ENCODE measurements at regions not wholly inside any gene's neighbourhood (a gene's known extent, or its start where the extent isn't known, plus 50 kb on each side); places are given as distances from the start of the nearest gene placed in this dataset.

DNA sequence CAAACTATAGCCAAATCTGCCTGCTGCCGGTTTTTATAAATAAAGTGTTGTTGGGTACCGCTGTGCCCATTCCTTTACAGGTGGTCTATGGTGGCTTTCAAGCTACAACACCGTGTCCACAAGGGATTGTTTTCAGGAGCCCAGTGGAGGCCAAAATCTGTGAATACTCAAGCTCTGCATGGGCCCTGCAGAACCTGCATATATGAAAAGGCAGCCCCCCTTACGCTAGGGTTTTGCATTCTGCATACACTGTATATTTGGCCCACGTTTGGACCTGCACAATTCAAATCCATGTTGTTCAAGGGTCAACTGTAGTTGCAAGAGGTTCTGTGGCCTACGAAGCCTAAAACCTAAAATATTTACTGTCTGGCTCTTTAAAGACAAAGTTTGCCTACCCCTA is 122.2 kb upstream of the TLE3 start:
- Histone ChIP-seq H2AFZ (no peak overlapping the region), H3K36me3 (replicated peaks; ENCODE audit: insufficient read depth, low read depth) (no peaks in the 10 kb centered on the region), H3K9me3 (ENCODE audit: low read depth) (no peaks in the 10 kb centered on the region), H3K27me3 (no peaks in the 10 kb centered on the region), H3K79me2 (no peaks in the 10 kb centered on the region), H3K27ac (no peak overlapping the region), H3K9me2 (replicated peaks; ENCODE audit: insufficient read depth) (no peaks in the 10 kb centered on the region), H3K4me2 (no peak overlapping the region), H3K4me1 (ENCODE audit: insufficient read depth) (no peaks in the 10 kb centered on the region), H4K20me1 (ENCODE audit: insufficient read depth, poor library complexity, severe bottlenecking) (no peaks in the 10 kb centered on the region), H3K4me3 (no peak overlapping the region)
- DNase-seq (ENCODE audit: low spot score), result no peak
- WGBS (ENCODE audit: low lambda C conversion rate, missing lambda C conversion rate), result 92% methylated on average over 6 of the region's 6 CpGs
- TF ChIP-seq EZH2phosphoT487 (IDR thresholded peaks at IDR 0.05; ENCODE audit: low read depth, severe bottlenecking, unreplicated experiment) (no peak), EZH2 (IDR thresholded peaks at IDR 0.05; ENCODE audit: borderline replicate concordance) (no peak)
- TF ChIP-seq, protein P1, sequence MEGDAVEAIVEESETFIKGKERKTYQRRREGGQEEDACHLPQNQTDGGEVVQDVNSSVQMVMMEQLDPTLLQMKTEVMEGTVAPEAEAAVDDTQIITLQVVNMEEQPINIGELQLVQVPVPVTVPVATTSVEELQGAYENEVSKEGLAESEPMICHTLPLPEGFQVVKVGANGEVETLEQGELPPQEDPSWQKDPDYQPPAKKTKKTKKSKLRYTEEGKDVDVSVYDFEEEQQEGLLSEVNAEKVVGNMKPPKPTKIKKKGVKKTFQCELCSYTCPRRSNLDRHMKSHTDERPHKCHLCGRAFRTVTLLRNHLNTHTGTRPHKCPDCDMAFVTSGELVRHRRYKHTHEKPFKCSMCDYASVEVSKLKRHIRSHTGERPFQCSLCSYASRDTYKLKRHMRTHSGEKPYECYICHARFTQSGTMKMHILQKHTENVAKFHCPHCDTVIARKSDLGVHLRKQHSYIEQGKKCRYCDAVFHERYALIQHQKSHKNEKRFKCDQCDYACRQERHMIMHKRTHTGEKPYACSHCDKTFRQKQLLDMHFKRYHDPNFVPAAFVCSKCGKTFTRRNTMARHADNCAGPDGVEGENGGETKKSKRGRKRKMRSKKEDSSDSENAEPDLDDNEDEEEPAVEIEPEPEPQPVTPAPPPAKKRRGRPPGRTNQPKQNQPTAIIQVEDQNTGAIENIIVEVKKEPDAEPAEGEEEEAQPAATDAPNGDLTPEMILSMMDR (IDR thresholded peaks at IDR 0.05; ENCODE audit: poor library complexity), result no peak

GRCh38 chr15:70219256-70219895 is 121.7 kb upstream of the TLE3 start:
- Histone ChIP-seq H3K36me3 (replicated peaks; ENCODE audit: insufficient read depth, low read depth) (no peaks in the 10 kb centered on the region), H3K9me3 (ENCODE audit: low read depth) (no peaks in the 10 kb centered on the region), H3K27ac (no peak overlapping the region), H3K4me2 (no peak overlapping the region), H3K4me1 (ENCODE audit: insufficient read depth) (no peaks in the 10 kb centered on the region), H3K4me3 (no peak overlapping the region), H2AFZ (no peak overlapping the region), H3K9me2 (replicated peaks; ENCODE audit: insufficient read depth) (no peaks in the 10 kb centered on the region), H3K27me3 (no peaks in the 10 kb centered on the region), H4K20me1 (ENCODE audit: insufficient read depth, poor library complexity, severe bottlenecking) (no peaks in the 10 kb centered on the region), H3K79me2 (no peaks in the 10 kb centered on the region)
- TF ChIP-seq, protein P1 (IDR thresholded peaks at IDR 0.05; ENCODE audit: poor library complexity), result no peak
- TF ChIP-seq EZH2 (IDR thresholded peaks at IDR 0.05; ENCODE audit: borderline replicate concordance), result no peak
- TF ChIP-seq EZH2phosphoT487 (IDR thresholded peaks at IDR 0.05; ENCODE audit: low read depth, severe bottlenecking, unreplicated experiment), result no peak
- no peak for DNase-seq (ENCODE audit: low spot score)
- WGBS (ENCODE audit: low lambda C conversion rate, missing lambda C conversion rate), result 72% methylated on average over 8 of the region's 8 CpGs

GRCh38 chr15:70217226-70218160 is 119.8 kb upstream of the TLE3 start:
- no peaks in the 10 kb centered on the region for H3K9me2 ChIP-seq (replicated peaks; ENCODE audit: insufficient read depth)
- TF ChIP-seq EZH2phosphoT487 (IDR thresholded peaks at IDR 0.05; ENCODE audit: low read depth, severe bottlenecking, unreplicated experiment) (no peak), EZH2 (IDR thresholded peaks at IDR 0.05; ENCODE audit: borderline replicate concordance) (no peak)
- TF ChIP-seq, protein P1 (IDR thresholded peaks at IDR 0.05; ENCODE audit: poor library complexity), result no peak
- WGBS (ENCODE audit: low lambda C conversion rate, missing lambda C conversion rate), result 90% methylated on average over 7 of the region's 7 CpGs
- no peaks in the 10 kb centered on the region for H4K20me1 ChIP-seq (ENCODE audit: insufficient read depth, poor library complexity, severe bottlenecking)
- no peaks in the 10 kb centered on the region for H3K4me1 ChIP-seq (ENCODE audit: insufficient read depth)
- H3K27ac ChIP-seq, result no peak overlapping the region
- no peak for DNase-seq (ENCODE audit: low spot score)
- H3K4me2 ChIP-seq, result no peak overlapping the region
- H3K36me3 ChIP-seq (replicated peaks; ENCODE audit: insufficient read depth, low read depth), result no peaks in the 10 kb centered on the region
- H2AFZ ChIP-seq, result no peak overlapping the region
- no peak overlapping the region for H3K4me3 ChIP-seq
- H3K9me3 ChIP-seq (ENCODE audit: low read depth), result no peaks in the 10 kb centered on the region
- no peaks in the 10 kb centered on the region for H3K79me2 ChIP-seq
- H3K27me3 ChIP-seq, result no peaks in the 10 kb centered on the region

All from hepatocyte (in vitro differentiated cells).